ENCODE measurements at regions not wholly inside any gene's neighbourhood (a gene's known extent, or its start where the extent isn't known, plus 50 kb on each side); places are given as distances from the start of the nearest gene placed in this dataset.

- Histone ChIP-seq H3K36me3 (ENCODE audit: control insufficient read depth in 2 of 2, insufficient read depth in 2 of 2, low read length in 1 of 2) (no peaks in the 10 kb centered on the region), H3K9me3 (ENCODE audit: control insufficient read depth in 2 of 2, insufficient read depth in 1 of 2, low read depth in 1 of 2, low read length in 1 of 2) (no peaks in the 10 kb centered on the region), H3K4me3 (ENCODE audit: low read depth in 1 of 2, low read length in 2 of 2) (no peak overlapping the region), H3K27me3 (ENCODE audit: control insufficient read depth in 1 of 2, insufficient read depth in 2 of 2, low read length in 2 of 2) (no peaks in the 10 kb centered on the region), H3K27ac (ENCODE audit: low read depth in 2 of 2, low read length in 1 of 2) (no peak overlapping the region), H3K4me1 (ENCODE audit: control insufficient read depth in 2 of 2, insufficient read depth in 2 of 2, low read length in 1 of 2) (no peaks in the 10 kb centered on the region)
- WGBS, 2 donors, result 81 to 89% methylated on average over 10 of the region's 10 CpGs
Observed at GRCh38 chr10:30752481-30752881, 122.9 kb upstream of the LYZL2 start.

GRCh38 chr10:30751678-30752331, 122.3 kb upstream of the LYZL2 start:
- H3K4me3 ChIP-seq (ENCODE audit: low read depth in 1 of 2, low read length in 2 of 2), result no peak overlapping the region
- H3K36me3 ChIP-seq (ENCODE audit: control insufficient read depth in 2 of 2, insufficient read depth in 2 of 2, low read length in 1 of 2), result no peaks in the 10 kb centered on the region
- no peaks in the 10 kb centered on the region for H3K9me3 ChIP-seq (ENCODE audit: control insufficient read depth in 2 of 2, insufficient read depth in 1 of 2, low read depth in 1 of 2, low read length in 1 of 2)
- no peaks in the 10 kb centered on the region for H3K4me1 ChIP-seq (ENCODE audit: control insufficient read depth in 2 of 2, insufficient read depth in 2 of 2, low read length in 1 of 2)
- no peaks in the 10 kb centered on the region for H3K27me3 ChIP-seq (ENCODE audit: control insufficient read depth in 1 of 2, insufficient read depth in 2 of 2, low read length in 2 of 2)
- no peak overlapping the region for H3K27ac ChIP-seq (ENCODE audit: low read depth in 2 of 2, low read length in 1 of 2)
- 51 to 54% methylated on average over 14 of the region's 14 CpGs for WGBS, 2 donors

GRCh38 chr10:30750971-30751677, 121.6 kb upstream of the LYZL2 start:
- H3K4me3 ChIP-seq (ENCODE audit: low read depth in 1 of 2, low read length in 2 of 2), result no peak overlapping the region
- no peaks in the 10 kb centered on the region for H3K4me1 ChIP-seq (ENCODE audit: control insufficient read depth in 2 of 2, insufficient read depth in 2 of 2, low read length in 1 of 2)
- no peaks in the 10 kb centered on the region for H3K36me3 ChIP-seq (ENCODE audit: control insufficient read depth in 2 of 2, insufficient read depth in 2 of 2, low read length in 1 of 2)
- no peaks in the 10 kb centered on the region for H3K27me3 ChIP-seq (ENCODE audit: control insufficient read depth in 1 of 2, insufficient read depth in 2 of 2, low read length in 2 of 2)
- WGBS, 2 donors, result 65 to 69% methylated on average over 10 of the region's 10 CpGs
- no peak overlapping the region for H3K27ac ChIP-seq (ENCODE audit: low read depth in 2 of 2, low read length in 1 of 2)
- H3K9me3 ChIP-seq (ENCODE audit: control insufficient read depth in 2 of 2, insufficient read depth in 1 of 2, low read depth in 1 of 2, low read length in 1 of 2), result no peaks in the 10 kb centered on the region

- 86 to 88% methylated on average over 8 of the region's 8 CpGs for WGBS, 2 donors
- Histone ChIP-seq H3K36me3 (ENCODE audit: control insufficient read depth in 2 of 2, insufficient read depth in 2 of 2, low read length in 1 of 2) (no peaks in the 10 kb centered on the region), H3K9me3 (ENCODE audit: control insufficient read depth in 2 of 2, insufficient read depth in 1 of 2, low read depth in 1 of 2, low read length in 1 of 2) (no peaks in the 10 kb centered on the region), H3K4me1 (ENCODE audit: control insufficient read depth in 2 of 2, insufficient read depth in 2 of 2, low read length in 1 of 2) (no peaks in the 10 kb centered on the region), H3K4me3 (ENCODE audit: low read depth in 1 of 2, low read length in 2 of 2) (no peak overlapping the region), H3K27ac (ENCODE audit: low read depth in 2 of 2, low read length in 1 of 2) (no peak overlapping the region), H3K27me3 (ENCODE audit: control insufficient read depth in 1 of 2, insufficient read depth in 2 of 2, low read length in 2 of 2) (no peaks in the 10 kb centered on the region)
Observed at GRCh38 chr10:30749385-30749784, 119.8 kb upstream of the LYZL2 start.

- no peak overlapping the region for H3K4me3 ChIP-seq (ENCODE audit: low read depth in 1 of 2, low read length in 2 of 2)
- H3K27ac ChIP-seq (ENCODE audit: low read depth in 2 of 2, low read length in 1 of 2), result no peak overlapping the region
- no peaks in the 10 kb centered on the region for H3K4me1 ChIP-seq (ENCODE audit: control insufficient read depth in 2 of 2, insufficient read depth in 2 of 2, low read length in 1 of 2)
- WGBS, 2 donors, result 66 to 72% methylated on average over 7 of the region's 7 CpGs
- no peaks in the 10 kb centered on the region for H3K9me3 ChIP-seq (ENCODE audit: control insufficient read depth in 2 of 2, insufficient read depth in 1 of 2, low read depth in 1 of 2, low read length in 1 of 2)
- H3K27me3 ChIP-seq (ENCODE audit: control insufficient read depth in 1 of 2, insufficient read depth in 2 of 2, low read length in 2 of 2), result no peaks in the 10 kb centered on the region
- H3K36me3 ChIP-seq (ENCODE audit: control insufficient read depth in 2 of 2, insufficient read depth in 2 of 2, low read length in 1 of 2), result no peaks in the 10 kb centered on the region
Observed at GRCh38 chr10:30748152-30748973, 118.8 kb upstream of the LYZL2 start.

GRCh38 chr10:30747633-30748032, 118.1 kb upstream of the LYZL2 start:
- Histone ChIP-seq H3K4me1 (ENCODE audit: control insufficient read depth in 2 of 2, insufficient read depth in 2 of 2, low read length in 1 of 2) (no peaks in the 10 kb centered on the region), H3K9me3 (ENCODE audit: control insufficient read depth in 2 of 2, insufficient read depth in 1 of 2, low read depth in 1 of 2, low read length in 1 of 2) (no peaks in the 10 kb centered on the region), H3K36me3 (ENCODE audit: control insufficient read depth in 2 of 2, insufficient read depth in 2 of 2, low read length in 1 of 2) (no peaks in the 10 kb centered on the region), H3K27me3 (ENCODE audit: control insufficient read depth in 1 of 2, insufficient read depth in 2 of 2, low read length in 2 of 2) (no peaks in the 10 kb centered on the region), H3K27ac (ENCODE audit: low read depth in 2 of 2, low read length in 1 of 2) (no peak overlapping the region), H3K4me3 (ENCODE audit: low read depth in 1 of 2, low read length in 2 of 2) (no peak overlapping the region)
- WGBS, 2 donors, result 71 to 72% methylated on average over 9 of the region's 9 CpGs

- WGBS, 2 donors, result 79 to 84% methylated on average over 5 of the region's 5 CpGs
- H3K27me3 ChIP-seq (ENCODE audit: control insufficient read depth in 1 of 2, insufficient read depth in 2 of 2, low read length in 2 of 2), result no peaks in the 10 kb centered on the region
- H3K4me3 ChIP-seq (ENCODE audit: low read depth in 1 of 2, low read length in 2 of 2), result no peak overlapping the region
- H3K9me3 ChIP-seq (ENCODE audit: control insufficient read depth in 2 of 2, insufficient read depth in 1 of 2, low read depth in 1 of 2, low read length in 1 of 2), result no peaks in the 10 kb centered on the region
- H3K27ac ChIP-seq (ENCODE audit: low read depth in 2 of 2, low read length in 1 of 2), result no peak overlapping the region
- no peaks in the 10 kb centered on the region for H3K36me3 ChIP-seq (ENCODE audit: control insufficient read depth in 2 of 2, insufficient read depth in 2 of 2, low read length in 1 of 2)
- H3K4me1 ChIP-seq (ENCODE audit: control insufficient read depth in 2 of 2, insufficient read depth in 2 of 2, low read length in 1 of 2), result no peaks in the 10 kb centered on the region
Observed at GRCh38 chr10:30745953-30746352, 116.4 kb upstream of the LYZL2 start.

GRCh38 chr10:30744106-30744505, 114.6 kb upstream of the LYZL2 start:
- no peaks in the 10 kb centered on the region for H3K36me3 ChIP-seq (ENCODE audit: control insufficient read depth in 2 of 2, insufficient read depth in 2 of 2, low read length in 1 of 2)
- no peaks in the 10 kb centered on the region for H3K27me3 ChIP-seq (ENCODE audit: control insufficient read depth in 1 of 2, insufficient read depth in 2 of 2, low read length in 2 of 2)
- 71 to 90% methylated on average over 1 of the region's 1 CpG for WGBS, 2 donors
- H3K4me3 ChIP-seq (ENCODE audit: low read depth in 1 of 2, low read length in 2 of 2), result no peak overlapping the region
- no peaks in the 10 kb centered on the region for H3K9me3 ChIP-seq (ENCODE audit: control insufficient read depth in 2 of 2, insufficient read depth in 1 of 2, low read depth in 1 of 2, low read length in 1 of 2)
- no peaks in the 10 kb centered on the region for H3K4me1 ChIP-seq (ENCODE audit: control insufficient read depth in 2 of 2, insufficient read depth in 2 of 2, low read length in 1 of 2)
- peak overlapping the region in 1 of 2 donors; percentile 19 for H3K27ac ChIP-seq (ENCODE audit: low read depth in 2 of 2, low read length in 1 of 2)

- no peaks in the 10 kb centered on the region for H3K4me1 ChIP-seq (ENCODE audit: control insufficient read depth in 2 of 2, insufficient read depth in 2 of 2, low read length in 1 of 2)
- no peak overlapping the region for H3K4me3 ChIP-seq (ENCODE audit: low read depth in 1 of 2, low read length in 2 of 2)
- no peaks in the 10 kb centered on the region for H3K27me3 ChIP-seq (ENCODE audit: control insufficient read depth in 1 of 2, insufficient read depth in 2 of 2, low read length in 2 of 2)
- peak overlapping the region in 1 of 2 donors; percentile 19 for H3K27ac ChIP-seq (ENCODE audit: low read depth in 2 of 2, low read length in 1 of 2)
- H3K36me3 ChIP-seq (ENCODE audit: control insufficient read depth in 2 of 2, insufficient read depth in 2 of 2, low read length in 1 of 2), result no peaks in the 10 kb centered on the region
- H3K9me3 ChIP-seq (ENCODE audit: control insufficient read depth in 2 of 2, insufficient read depth in 1 of 2, low read depth in 1 of 2, low read length in 1 of 2), result no peaks in the 10 kb centered on the region
- 94 to 95% methylated on average over 3 of the region's 3 CpGs for WGBS, 2 donors
Observed at GRCh38 chr10:30743586-30743985, 114.0 kb upstream of the LYZL2 start.

Data from esophagus (tissue), 2 donors.